ENCODE measurements at regions not wholly inside any gene's neighbourhood (a gene's known extent, or its start where the extent isn't known, plus 50 kb on each side); places are given as distances from the start of the nearest gene placed in this dataset.

DNA sequence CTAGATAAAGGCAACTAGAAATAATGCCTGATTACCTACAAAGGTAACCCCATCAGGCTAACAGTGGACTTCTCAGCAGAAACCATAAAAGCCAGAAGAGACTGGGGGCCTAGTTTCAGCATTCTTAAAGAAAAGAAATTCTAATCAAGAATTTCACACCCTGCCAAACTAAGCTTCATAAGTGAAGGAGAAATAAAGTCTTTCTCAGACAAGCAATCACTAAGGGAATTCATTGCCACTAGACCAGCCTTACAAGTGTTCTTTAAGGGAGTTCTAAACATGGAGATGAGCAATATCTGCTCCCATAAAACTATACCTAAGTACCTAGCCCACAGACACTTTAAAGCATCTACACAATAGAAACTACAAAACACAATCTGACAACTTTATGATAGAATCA is 823.5 kb downstream of the PCDH17 start:
- TF ChIP-seq, protein P1, sequence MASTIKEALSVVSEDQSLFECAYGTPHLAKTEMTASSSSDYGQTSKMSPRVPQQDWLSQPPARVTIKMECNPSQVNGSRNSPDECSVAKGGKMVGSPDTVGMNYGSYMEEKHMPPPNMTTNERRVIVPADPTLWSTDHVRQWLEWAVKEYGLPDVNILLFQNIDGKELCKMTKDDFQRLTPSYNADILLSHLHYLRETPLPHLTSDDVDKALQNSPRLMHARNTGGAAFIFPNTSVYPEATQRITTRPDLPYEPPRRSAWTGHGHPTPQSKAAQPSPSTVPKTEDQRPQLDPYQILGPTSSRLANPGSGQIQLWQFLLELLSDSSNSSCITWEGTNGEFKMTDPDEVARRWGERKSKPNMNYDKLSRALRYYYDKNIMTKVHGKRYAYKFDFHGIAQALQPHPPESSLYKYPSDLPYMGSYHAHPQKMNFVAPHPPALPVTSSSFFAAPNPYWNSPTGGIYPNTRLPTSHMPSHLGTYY (CRISPR knock-in tag; IDR thresholded peaks at IDR 0.05) = no peak
- TF ChIP-seq JAZF1 (CRISPR knock-in tag; IDR thresholded peaks at IDR 0.05) (no peak), JUN (CRISPR knock-in tag; IDR thresholded peaks at IDR 0.05) (no peak), NR2C2 (CRISPR knock-in tag; IDR thresholded peaks at IDR 0.05) (no peak), ZNF263 (CRISPR knock-in tag; IDR thresholded peaks at IDR 0.05; ENCODE audit: low read depth) (no peak)
- TF ChIP-seq, protein P2, sequence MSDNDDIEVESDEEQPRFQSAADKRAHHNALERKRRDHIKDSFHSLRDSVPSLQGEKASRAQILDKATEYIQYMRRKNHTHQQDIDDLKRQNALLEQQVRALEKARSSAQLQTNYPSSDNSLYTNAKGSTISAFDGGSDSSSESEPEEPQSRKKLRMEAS (CRISPR knock-in tag; IDR thresholded peaks at IDR 0.05) = no peak
- TF ChIP-seq, protein P3, sequence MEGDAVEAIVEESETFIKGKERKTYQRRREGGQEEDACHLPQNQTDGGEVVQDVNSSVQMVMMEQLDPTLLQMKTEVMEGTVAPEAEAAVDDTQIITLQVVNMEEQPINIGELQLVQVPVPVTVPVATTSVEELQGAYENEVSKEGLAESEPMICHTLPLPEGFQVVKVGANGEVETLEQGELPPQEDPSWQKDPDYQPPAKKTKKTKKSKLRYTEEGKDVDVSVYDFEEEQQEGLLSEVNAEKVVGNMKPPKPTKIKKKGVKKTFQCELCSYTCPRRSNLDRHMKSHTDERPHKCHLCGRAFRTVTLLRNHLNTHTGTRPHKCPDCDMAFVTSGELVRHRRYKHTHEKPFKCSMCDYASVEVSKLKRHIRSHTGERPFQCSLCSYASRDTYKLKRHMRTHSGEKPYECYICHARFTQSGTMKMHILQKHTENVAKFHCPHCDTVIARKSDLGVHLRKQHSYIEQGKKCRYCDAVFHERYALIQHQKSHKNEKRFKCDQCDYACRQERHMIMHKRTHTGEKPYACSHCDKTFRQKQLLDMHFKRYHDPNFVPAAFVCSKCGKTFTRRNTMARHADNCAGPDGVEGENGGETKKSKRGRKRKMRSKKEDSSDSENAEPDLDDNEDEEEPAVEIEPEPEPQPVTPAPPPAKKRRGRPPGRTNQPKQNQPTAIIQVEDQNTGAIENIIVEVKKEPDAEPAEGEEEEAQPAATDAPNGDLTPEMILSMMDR (IDR thresholded peaks at IDR 0.05) = no peak
- TF ChIP-seq, protein P4, sequence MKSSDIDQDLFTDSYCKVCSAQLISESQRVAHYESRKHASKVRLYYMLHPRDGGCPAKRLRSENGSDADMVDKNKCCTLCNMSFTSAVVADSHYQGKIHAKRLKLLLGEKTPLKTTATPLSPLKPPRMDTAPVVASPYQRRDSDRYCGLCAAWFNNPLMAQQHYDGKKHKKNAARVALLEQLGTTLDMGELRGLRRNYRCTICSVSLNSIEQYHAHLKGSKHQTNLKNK (CRISPR knock-in tag; IDR thresholded peaks at IDR 0.05) = no peak

Measured in WTC11 (cell line).